ENCODE measurements at regions not wholly inside any gene's neighbourhood (a gene's known extent, or its start where the extent isn't known, plus 50 kb on each side); places are given as distances from the start of the nearest gene placed in this dataset.

GRCh38 chr3:182241196-182241765 lies 529.6 kb downstream of the SOX2 start:
- TF ChIP-seq CTCF (IDR thresholded peaks at IDR 0.05; ENCODE audit: low read depth, low read length, missing input control) (no peak), EGR1 (IDR thresholded peaks at IDR 0.05; ENCODE audit: low read depth in 2 of 2) (no peak), NR2F2 (IDR thresholded peaks at IDR 0.05) (no peak), GABPA (IDR thresholded peaks at IDR 0.05 in 1 of 2, conservative IDR thresholded peaks at IDR 0.05 in 1 of 2) (no peak), TAF1 (conservative IDR thresholded peaks at IDR 0.05) (no peak), YY1 (IDR thresholded peaks at IDR 0.05) (no peak), RAD21 (IDR thresholded peaks at IDR 0.05) (no peak), JUND (IDR thresholded peaks at IDR 0.05) (no peak), HNF4G (IDR thresholded peaks at IDR 0.05) (no peak), SP1 (IDR thresholded peaks at IDR 0.05) (no peak)
- TF ChIP-seq, protein P1, sequence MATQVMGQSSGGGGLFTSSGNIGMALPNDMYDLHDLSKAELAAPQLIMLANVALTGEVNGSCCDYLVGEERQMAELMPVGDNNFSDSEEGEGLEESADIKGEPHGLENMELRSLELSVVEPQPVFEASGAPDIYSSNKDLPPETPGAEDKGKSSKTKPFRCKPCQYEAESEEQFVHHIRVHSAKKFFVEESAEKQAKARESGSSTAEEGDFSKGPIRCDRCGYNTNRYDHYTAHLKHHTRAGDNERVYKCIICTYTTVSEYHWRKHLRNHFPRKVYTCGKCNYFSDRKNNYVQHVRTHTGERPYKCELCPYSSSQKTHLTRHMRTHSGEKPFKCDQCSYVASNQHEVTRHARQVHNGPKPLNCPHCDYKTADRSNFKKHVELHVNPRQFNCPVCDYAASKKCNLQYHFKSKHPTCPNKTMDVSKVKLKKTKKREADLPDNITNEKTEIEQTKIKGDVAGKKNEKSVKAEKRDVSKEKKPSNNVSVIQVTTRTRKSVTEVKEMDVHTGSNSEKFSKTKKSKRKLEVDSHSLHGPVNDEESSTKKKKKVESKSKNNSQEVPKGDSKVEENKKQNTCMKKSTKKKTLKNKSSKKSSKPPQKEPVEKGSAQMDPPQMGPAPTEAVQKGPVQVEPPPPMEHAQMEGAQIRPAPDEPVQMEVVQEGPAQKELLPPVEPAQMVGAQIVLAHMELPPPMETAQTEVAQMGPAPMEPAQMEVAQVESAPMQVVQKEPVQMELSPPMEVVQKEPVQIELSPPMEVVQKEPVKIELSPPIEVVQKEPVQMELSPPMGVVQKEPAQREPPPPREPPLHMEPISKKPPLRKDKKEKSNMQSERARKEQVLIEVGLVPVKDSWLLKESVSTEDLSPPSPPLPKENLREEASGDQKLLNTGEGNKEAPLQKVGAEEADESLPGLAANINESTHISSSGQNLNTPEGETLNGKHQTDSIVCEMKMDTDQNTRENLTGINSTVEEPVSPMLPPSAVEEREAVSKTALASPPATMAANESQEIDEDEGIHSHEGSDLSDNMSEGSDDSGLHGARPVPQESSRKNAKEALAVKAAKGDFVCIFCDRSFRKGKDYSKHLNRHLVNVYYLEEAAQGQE (IDR thresholded peaks at IDR 0.05): no peak
